GM21786 (cell line): ENCODE measurements at regions not wholly inside any gene's neighbourhood (a gene's known extent, or its start where the extent isn't known, plus 50 kb on each side); places are given as distances from the start of the nearest gene placed in this dataset.

Experiments used
- ATAC-seq: cut with Tn5 transposase; IDR thresholded peaks from one replicate; pipeline ENCODE4 v1.9.1; 2021; ENCODE audit not compliant: unreplicated experiment

GRCh38 chr2:145669301-145669700 lies 1149.4 kb upstream of the ZEB2 start:
- no peak for ATAC-seq

GRCh38 chr2:145666552-145666951 lies 1146.6 kb upstream of the ZEB2 start:
- ATAC-seq = no peak

- ATAC-seq = no peak
Observed at GRCh38 chr2:145657265-145657664, 1137.3 kb upstream of the ZEB2 start.

GRCh38 chr2:145655165-145655765 lies 1135.3 kb upstream of the ZEB2 start:
- ATAC-seq = no peak

GRCh38 chr2:145654746-145655145 lies 1134.8 kb upstream of the ZEB2 start:
- ATAC-seq = no peak

- ATAC-seq = no peak
Observed at GRCh38 chr2:145654156-145654555, 1134.2 kb upstream of the ZEB2 start.

GRCh38 chr2:145653553-145653952 lies 1133.6 kb upstream of the ZEB2 start:
- ATAC-seq = no peak

GRCh38 chr2:145652571-145653545 lies 1132.9 kb upstream of the ZEB2 start:
- ATAC-seq = no peak

GRCh38 chr2:145652036-145652435 lies 1132.1 kb upstream of the ZEB2 start:
- no peak for ATAC-seq

GRCh38 chr2:145650226-145650625 lies 1130.3 kb upstream of the ZEB2 start:
- no peak for ATAC-seq

- ATAC-seq = no peak
Observed at GRCh38 chr2:145649061-145649460, 1129.1 kb upstream of the ZEB2 start.

- peak; percentile 96 for ATAC-seq
Observed at GRCh38 chr2:145644820-145645302, 1124.9 kb upstream of the ZEB2 start.

GRCh38 chr2:145638675-145639074 lies 1118.8 kb upstream of the ZEB2 start:
- no peak for ATAC-seq

- ATAC-seq = no peak
Observed at GRCh38 chr2:145635706-145636427, 1115.9 kb upstream of the ZEB2 start.

- ATAC-seq = no peak
Observed at GRCh38 chr2:145631561-145631960, 1111.6 kb upstream of the ZEB2 start.

- no peak for ATAC-seq
Observed at GRCh38 chr2:145626301-145626700, 1106.4 kb upstream of the ZEB2 start.

GRCh38 chr2:145625111-145625510 lies 1105.2 kb upstream of the ZEB2 start:
- ATAC-seq = no peak

GRCh38 chr2:145623136-145623535 lies 1103.2 kb upstream of the ZEB2 start:
- ATAC-seq = no peak

- ATAC-seq = no peak
Observed at GRCh38 chr2:145622285-145622684, 1102.4 kb upstream of the ZEB2 start.

GRCh38 chr2:145617906-145618305 lies 1098.0 kb upstream of the ZEB2 start:
- ATAC-seq = no peak

- ATAC-seq = no peak
Observed at GRCh38 chr2:145617420-145617819, 1097.5 kb upstream of the ZEB2 start.
